OCI-LY3 (cell line): ENCODE measurements at regions not wholly inside any gene's neighbourhood (a gene's known extent, or its start where the extent isn't known, plus 50 kb on each side); places are given as distances from the start of the nearest gene placed in this dataset.
A peak's percentile ranks its signal among the peaks of the same experiment; 100 is the strongest.

Experiments
- H2AFZ ChIP-seq: fragments of 200-600, 300-600 bp; shearing (Covaris generic); 2 replicates; pipeline ENCODE4 v1.6.0; 2014; ENCODE audit warnings: antibody characterized with exemption, low read depth, low read length
- H3K27ac ChIP-seq: fragments of 200-600, 300-600 bp; sonication (generic); 2 replicates; pipeline ENCODE4 v1.5.1; 2014; ENCODE audit warnings: mild to moderate bottlenecking, low read length, moderate library complexity, mixed read lengths
- H3K27me3 ChIP-seq: fragments of 200-600, 300-600 bp; sonication (generic); 2 replicates; pipeline ENCODE4 v1.6.1; 2014; ENCODE audit warnings: low read depth, low read length, mixed read lengths
- H3K36me3 ChIP-seq: fragments of 200-600, 300-600 bp; sonication (generic); replicated peaks from 2 replicates; pipeline ENCODE3; 2014; ENCODE audit warnings: low read depth, low read length, mixed read lengths
- H3K4me1 ChIP-seq: fragments of 300-600, 200-600 bp; sonication (generic); 2 replicates; pipeline ENCODE4 v1.6.1; 2014; ENCODE audit warnings: low read length, mixed read lengths
- H3K4me2 ChIP-seq: fragments of 200-600, 300-600 bp; sonication (generic); 2 replicates; pipeline ENCODE4 v1.6.1; 2014; ENCODE audit warnings: low read length, mixed read lengths
- H3K4me3 ChIP-seq: fragments of 300-600, 200-600 bp; sonication (generic); 2 replicates; pipeline ENCODE4 v1.5.1; 2014; ENCODE audit warnings: antibody characterized with exemption, mild to moderate bottlenecking, low read length, moderate library complexity
- H3K79me2 ChIP-seq: fragments of 300-600, 200-600 bp; shearing (Covaris generic); 2 replicates; pipeline ENCODE4 v1.6.1; 2014; ENCODE audit warnings: mild to moderate bottlenecking, low read length, mixed read lengths
- H3K9ac ChIP-seq: fragments of 300-600, 200-600 bp; shearing (Covaris generic); 2 replicates; pipeline ENCODE4 v1.6.0; 2014; ENCODE audit warnings: mild to moderate bottlenecking, low read length, moderate library complexity
- H3K9me3 ChIP-seq: fragments of 200-600, 300-600 bp; shearing (Covaris generic); 2 replicates; pipeline ENCODE4 v1.6.1; 2014; ENCODE audit warnings: low read length, mixed read lengths; ENCODE audit not compliant: insufficient read depth
- H4K20me1 ChIP-seq: fragments of 200-600, 300-600 bp; sonication (generic); 2 replicates; pipeline ENCODE4 v1.6.1; 2016; ENCODE audit warnings: low read length, mixed read lengths; ENCODE audit not compliant: insufficient read depth
- CTCF ChIP-seq: fragments of 200-600, 300-600 bp; sonication (generic); IDR thresholded peaks from 2 replicates; pipeline ENCODE4 v1.5.1; 2014; ENCODE audit warnings: antibody characterized with exemption, low read length, low read depth
- EZH2phosphoT487 ChIP-seq: fragments of 200-600 bp; shearing (Covaris generic); IDR thresholded peaks from 2 replicates; pipeline ENCODE4 v1.6.1; 2018; ENCODE audit warnings: antibody characterized with exemption, mixed run types, low read depth

- Histone ChIP-seq H3K9me3 (no peaks in the 10 kb centered on the region), H3K4me3 (no peak overlapping the region), H2AFZ (no peak overlapping the region), H3K27ac (no peak overlapping the region), H3K4me1 (no peaks in the 10 kb centered on the region), H3K4me2 (no peak overlapping the region), H3K9ac (no peak overlapping the region), H3K27me3 (no peaks in the 10 kb centered on the region), H4K20me1 (no peaks in the 10 kb centered on the region), H3K79me2 (no peaks in the 10 kb centered on the region), H3K36me3 (no peaks in the 10 kb centered on the region)
- TF ChIP-seq EZH2phosphoT487 (no peak), CTCF (no peak)
These were observed 105.3 kb upstream of the SLCO1B1 start for GRCh38 chr12:21025656-21026055.

GRCh38 chr12:21026302-21026701 is 104.7 kb upstream of the SLCO1B1 start:
- H3K79me2 ChIP-seq, result no peaks in the 10 kb centered on the region
- no peak for TF ChIP-seq CTCF
- no peak for TF ChIP-seq EZH2phosphoT487
- H2AFZ ChIP-seq, result no peak overlapping the region
- H3K4me1 ChIP-seq, result no peaks in the 10 kb centered on the region
- no peaks in the 10 kb centered on the region for H3K27me3 ChIP-seq
- H3K36me3 ChIP-seq, result no peaks in the 10 kb centered on the region
- H4K20me1 ChIP-seq, result no peaks in the 10 kb centered on the region
- no peak overlapping the region for H3K4me2 ChIP-seq
- no peak overlapping the region for H3K9ac ChIP-seq
- no peaks in the 10 kb centered on the region for H3K9me3 ChIP-seq
- no peak overlapping the region for H3K4me3 ChIP-seq
- H3K27ac ChIP-seq, result no peak overlapping the region

GRCh38 chr12:21054334-21054733 is 76.7 kb upstream of the SLCO1B1 start:
- H3K9ac ChIP-seq, result no peak overlapping the region
- no peak overlapping the region for H3K27ac ChIP-seq
- TF ChIP-seq EZH2phosphoT487, result no peak
- no peak for TF ChIP-seq CTCF
- H3K79me2 ChIP-seq, result no peaks in the 10 kb centered on the region
- H3K4me2 ChIP-seq, result no peak overlapping the region
- H3K4me1 ChIP-seq, result no peaks in the 10 kb centered on the region
- H2AFZ ChIP-seq, result no peak overlapping the region
- no peaks in the 10 kb centered on the region for H4K20me1 ChIP-seq
- H3K27me3 ChIP-seq, result no peaks in the 10 kb centered on the region
- H3K36me3 ChIP-seq, result no peaks in the 10 kb centered on the region
- no peaks in the 10 kb centered on the region for H3K9me3 ChIP-seq
- H3K4me3 ChIP-seq, result no peak overlapping the region

GRCh38 chr12:21065845-21066244 is 65.1 kb upstream of the SLCO1B1 start:
- no peaks in the 10 kb centered on the region for H4K20me1 ChIP-seq
- H3K4me3 ChIP-seq, result no peak overlapping the region
- H3K4me1 ChIP-seq, result no peaks in the 10 kb centered on the region
- no peaks in the 10 kb centered on the region for H3K27me3 ChIP-seq
- peak; percentile 51 for TF ChIP-seq CTCF
- TF ChIP-seq EZH2phosphoT487, result no peak
- H3K27ac ChIP-seq, result no peak overlapping the region
- no peak overlapping the region for H3K4me2 ChIP-seq
- no peaks in the 10 kb centered on the region for H3K79me2 ChIP-seq
- H3K36me3 ChIP-seq, result no peaks in the 10 kb centered on the region
- H2AFZ ChIP-seq, result no peak overlapping the region
- H3K9ac ChIP-seq, result no peak overlapping the region
- H3K9me3 ChIP-seq, result no peaks in the 10 kb centered on the region
